ENCODE measurements at regions not wholly inside any gene's neighbourhood (a gene's known extent, or its start where the extent isn't known, plus 50 kb on each side); places are given as distances from the start of the nearest gene placed in this dataset.

GRCh38 chr4:107216379-107216778 lies 180.3 kb upstream of the DKK2 start:
- no peak for TF ChIP-seq CTCF (IDR thresholded peaks at IDR 0.05)
- Mint-ChIP-seq H3K4me1 (ENCODE audit: unreplicated experiment) (peaks cover 22% of the 10 kb centered on the region), H3K27ac (ENCODE audit: unreplicated experiment) (no peak overlapping the region), H3K9me3 (ENCODE audit: unreplicated experiment) (peaks cover 8% of the 10 kb centered on the region), H3K36me3 (ENCODE audit: unreplicated experiment) (no peaks in the 10 kb centered on the region), H3K4me3 (ENCODE audit: unreplicated experiment) (no peak overlapping the region), H3K27me3 (ENCODE audit: unreplicated experiment) (no peaks in the 10 kb centered on the region)
- DNase-seq (ENCODE audit: extremely low spot score, unreplicated experiment), result no peak

DNA sequence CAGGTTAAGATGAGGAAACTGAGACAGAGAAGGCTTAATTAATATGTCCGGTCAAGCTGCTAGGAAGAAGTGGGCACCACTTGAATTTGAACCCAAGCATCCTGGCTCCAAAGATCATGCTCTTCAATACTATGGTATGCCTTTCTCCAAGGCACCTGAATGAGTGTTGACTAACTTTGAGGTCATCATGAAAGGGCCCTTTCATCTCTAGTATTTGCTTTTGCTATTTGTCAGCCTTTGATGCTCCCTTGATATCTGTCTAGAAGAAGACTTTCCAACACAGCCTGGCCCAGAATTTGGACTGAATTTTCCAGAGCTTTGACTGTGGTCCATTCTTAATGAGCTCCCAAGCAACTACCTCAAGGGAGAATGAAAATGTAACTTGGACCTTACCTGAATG lies 179.1 kb upstream of the DKK2 start:
- no peaks in the 10 kb centered on the region for H3K27me3 Mint-ChIP-seq (ENCODE audit: unreplicated experiment)
- no peak for DNase-seq (ENCODE audit: extremely low spot score, unreplicated experiment)
- no peak for TF ChIP-seq CTCF (IDR thresholded peaks at IDR 0.05)
- H3K27ac Mint-ChIP-seq (ENCODE audit: unreplicated experiment), result no peak overlapping the region
- H3K36me3 Mint-ChIP-seq (ENCODE audit: unreplicated experiment), result no peaks in the 10 kb centered on the region
- H3K4me3 Mint-ChIP-seq (ENCODE audit: unreplicated experiment), result no peak overlapping the region
- H3K9me3 Mint-ChIP-seq (ENCODE audit: unreplicated experiment), result peaks cover 8% of the 10 kb centered on the region
- peaks cover 22% of the 10 kb centered on the region for H3K4me1 Mint-ChIP-seq (ENCODE audit: unreplicated experiment)

DNA sequence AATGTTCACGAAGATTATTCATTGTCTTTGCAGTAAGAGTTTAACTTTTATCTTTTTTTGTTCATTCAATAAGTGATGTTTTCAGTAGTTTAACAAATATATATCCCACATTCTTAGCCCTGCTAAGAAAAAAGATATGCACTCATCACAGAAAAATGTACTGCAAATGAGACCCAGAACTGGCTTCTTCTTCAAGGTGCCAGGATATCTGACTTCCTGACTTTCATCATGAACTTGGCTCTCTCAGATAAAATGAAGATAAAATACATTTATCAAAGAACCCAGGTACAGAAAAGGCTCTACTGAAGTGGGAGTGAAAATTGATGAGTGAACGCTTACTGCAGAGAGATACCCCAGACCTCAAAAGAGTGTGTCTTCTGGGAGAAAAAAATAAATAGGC lies 177.8 kb upstream of the DKK2 start:
- Mint-ChIP-seq H3K27ac (ENCODE audit: unreplicated experiment) (no peak overlapping the region), H3K27me3 (ENCODE audit: unreplicated experiment) (no peaks in the 10 kb centered on the region), H3K4me1 (ENCODE audit: unreplicated experiment) (peaks cover 16% of the 10 kb centered on the region), H3K4me3 (ENCODE audit: unreplicated experiment) (no peak overlapping the region), H3K36me3 (ENCODE audit: unreplicated experiment) (no peaks in the 10 kb centered on the region), H3K9me3 (ENCODE audit: unreplicated experiment) (peaks cover 7% of the 10 kb centered on the region)
- no peak for TF ChIP-seq CTCF (IDR thresholded peaks at IDR 0.05)
- no peak for DNase-seq (ENCODE audit: extremely low spot score, unreplicated experiment)

DNA sequence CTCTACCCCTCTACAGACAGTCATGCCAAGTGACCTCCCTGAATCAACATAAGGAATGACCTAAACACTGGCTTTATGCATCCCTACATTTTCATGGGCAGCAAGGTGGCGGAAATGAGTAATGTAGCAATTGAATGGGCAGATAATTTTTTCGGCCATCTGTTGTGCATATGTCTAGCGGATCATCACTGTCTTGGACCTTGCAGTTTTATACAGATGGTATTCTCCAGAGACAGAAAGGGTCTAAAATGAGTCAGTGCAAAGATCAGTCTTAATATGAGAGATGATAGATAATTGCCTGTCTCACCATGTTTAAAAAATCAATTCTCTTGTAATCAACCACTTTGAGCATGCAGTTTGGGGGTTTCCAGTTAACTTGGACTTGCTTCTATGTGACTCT lies 177.3 kb upstream of the DKK2 start:
- Mint-ChIP-seq H3K4me1 (ENCODE audit: unreplicated experiment) (peaks cover 16% of the 10 kb centered on the region), H3K27me3 (ENCODE audit: unreplicated experiment) (no peaks in the 10 kb centered on the region), H3K27ac (ENCODE audit: unreplicated experiment) (no peak overlapping the region), H3K9me3 (ENCODE audit: unreplicated experiment) (peaks cover 3% of the 10 kb centered on the region), H3K36me3 (ENCODE audit: unreplicated experiment) (no peaks in the 10 kb centered on the region), H3K4me3 (ENCODE audit: unreplicated experiment) (no peak overlapping the region)
- DNase-seq (ENCODE audit: extremely low spot score, unreplicated experiment), result no peak
- TF ChIP-seq CTCF (IDR thresholded peaks at IDR 0.05), result no peak

DNA sequence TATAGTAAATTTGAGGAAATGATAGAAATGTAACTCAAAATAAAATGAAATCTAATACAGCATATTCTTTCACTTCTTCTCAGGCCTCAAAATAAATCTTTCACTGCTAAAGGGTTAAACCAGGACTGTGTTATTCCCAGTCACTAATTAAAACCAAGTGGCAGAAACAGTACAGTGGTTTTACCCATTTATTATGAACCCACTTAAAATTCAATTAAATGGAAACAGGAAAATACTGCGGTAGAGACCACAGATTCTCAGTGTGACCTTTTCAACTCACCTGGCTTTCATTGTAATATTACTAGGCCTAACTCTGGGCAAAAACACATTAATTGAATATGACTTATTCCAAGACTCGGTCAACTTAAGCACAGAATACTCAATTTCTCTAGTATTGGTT lies 176.5 kb upstream of the DKK2 start:
- Mint-ChIP-seq H3K9me3 (ENCODE audit: unreplicated experiment) (peaks cover 3% of the 10 kb centered on the region), H3K4me1 (ENCODE audit: unreplicated experiment) (peaks cover 16% of the 10 kb centered on the region), H3K27me3 (ENCODE audit: unreplicated experiment) (no peaks in the 10 kb centered on the region), H3K4me3 (ENCODE audit: unreplicated experiment) (no peak overlapping the region), H3K27ac (ENCODE audit: unreplicated experiment) (no peak overlapping the region), H3K36me3 (ENCODE audit: unreplicated experiment) (no peaks in the 10 kb centered on the region)
- no peak for TF ChIP-seq CTCF (IDR thresholded peaks at IDR 0.05)
- no peak for DNase-seq (ENCODE audit: extremely low spot score, unreplicated experiment)

All from osteocyte (in vitro differentiated cells).